ENCODE measurements at regions not wholly inside any gene's neighbourhood (a gene's known extent, or its start where the extent isn't known, plus 50 kb on each side); places are given as distances from the start of the nearest gene placed in this dataset.

DNA sequence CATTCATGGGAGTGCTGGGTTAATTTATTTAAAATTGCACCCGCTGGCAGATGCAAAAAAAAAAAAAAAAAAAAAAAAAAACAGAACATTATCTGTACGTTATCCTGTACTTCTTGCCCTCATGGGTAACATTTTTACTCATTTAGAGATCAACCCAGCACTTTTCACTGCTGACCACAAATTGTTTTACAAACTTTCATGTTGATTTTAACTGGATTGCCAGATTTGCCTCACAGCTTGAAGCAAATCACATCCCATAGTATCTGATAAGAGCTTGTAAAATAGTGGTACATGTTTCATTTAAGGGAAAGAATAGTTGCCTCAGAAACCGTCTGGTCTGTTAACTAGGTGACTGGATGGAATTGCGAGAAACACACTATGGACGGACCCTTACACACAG is 640.8 kb downstream of the TRIML1 start:
- H3K79me2 ChIP-seq (ENCODE audit: low read length): no peaks in the 10 kb centered on the region
- H3K4me1 ChIP-seq (ENCODE audit: low read length): no peaks in the 10 kb centered on the region
- no peaks in the 10 kb centered on the region for H3K27me3 ChIP-seq (ENCODE audit: low read depth, low read length)
- TF ChIP-seq, protein P1, sequence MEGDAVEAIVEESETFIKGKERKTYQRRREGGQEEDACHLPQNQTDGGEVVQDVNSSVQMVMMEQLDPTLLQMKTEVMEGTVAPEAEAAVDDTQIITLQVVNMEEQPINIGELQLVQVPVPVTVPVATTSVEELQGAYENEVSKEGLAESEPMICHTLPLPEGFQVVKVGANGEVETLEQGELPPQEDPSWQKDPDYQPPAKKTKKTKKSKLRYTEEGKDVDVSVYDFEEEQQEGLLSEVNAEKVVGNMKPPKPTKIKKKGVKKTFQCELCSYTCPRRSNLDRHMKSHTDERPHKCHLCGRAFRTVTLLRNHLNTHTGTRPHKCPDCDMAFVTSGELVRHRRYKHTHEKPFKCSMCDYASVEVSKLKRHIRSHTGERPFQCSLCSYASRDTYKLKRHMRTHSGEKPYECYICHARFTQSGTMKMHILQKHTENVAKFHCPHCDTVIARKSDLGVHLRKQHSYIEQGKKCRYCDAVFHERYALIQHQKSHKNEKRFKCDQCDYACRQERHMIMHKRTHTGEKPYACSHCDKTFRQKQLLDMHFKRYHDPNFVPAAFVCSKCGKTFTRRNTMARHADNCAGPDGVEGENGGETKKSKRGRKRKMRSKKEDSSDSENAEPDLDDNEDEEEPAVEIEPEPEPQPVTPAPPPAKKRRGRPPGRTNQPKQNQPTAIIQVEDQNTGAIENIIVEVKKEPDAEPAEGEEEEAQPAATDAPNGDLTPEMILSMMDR (IDR thresholded peaks at IDR 0.05; ENCODE audit: low read depth, low read length): no peak
- no peak for TF ChIP-seq EZH2phosphoT487 (IDR thresholded peaks at IDR 0.05; ENCODE audit: low read depth)
- H2AFZ ChIP-seq (ENCODE audit: low read depth, low read length): no peak overlapping the region
- H3K4me3 ChIP-seq (ENCODE audit: low read length): no peak overlapping the region
- no peak overlapping the region for H3K9ac ChIP-seq (ENCODE audit: low read length)
- H3K4me2 ChIP-seq (ENCODE audit: low read length): no peak overlapping the region
- no peaks in the 10 kb centered on the region for H3K36me3 ChIP-seq (replicated peaks; ENCODE audit: low read depth, low read length)
- no peak overlapping the region for H3K27ac ChIP-seq (ENCODE audit: low read length)
- no peaks in the 10 kb centered on the region for H3K9me3 ChIP-seq (ENCODE audit: insufficient read depth, low read length)
- no peaks in the 10 kb centered on the region for H4K20me1 ChIP-seq (ENCODE audit: insufficient read depth, low read length)

DNA sequence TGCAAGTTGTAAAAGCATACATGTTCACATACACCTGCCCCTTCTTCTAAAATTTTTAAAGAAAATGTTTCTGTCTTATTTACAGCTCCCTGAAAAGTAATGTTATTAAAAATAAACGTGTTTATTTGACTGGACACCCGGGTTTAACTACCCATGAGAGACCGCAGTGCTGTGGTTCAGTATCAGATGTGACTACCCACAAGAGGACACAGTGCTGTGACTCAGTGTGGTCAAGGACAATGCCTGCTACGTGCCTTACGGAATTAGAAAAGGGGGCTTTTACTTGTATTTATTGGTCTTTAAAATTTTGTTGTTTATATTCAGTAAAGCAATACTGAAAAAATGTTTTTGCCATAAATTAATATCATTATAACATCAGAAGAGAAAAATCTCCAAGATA is 641.4 kb downstream of the TRIML1 start:
- H4K20me1 ChIP-seq (ENCODE audit: insufficient read depth, low read length): no peaks in the 10 kb centered on the region
- H3K4me2 ChIP-seq (ENCODE audit: low read length): no peak overlapping the region
- H3K27ac ChIP-seq (ENCODE audit: low read length): no peak overlapping the region
- H3K4me1 ChIP-seq (ENCODE audit: low read length): no peaks in the 10 kb centered on the region
- H3K4me3 ChIP-seq (ENCODE audit: low read length): no peak overlapping the region
- no peaks in the 10 kb centered on the region for H3K36me3 ChIP-seq (replicated peaks; ENCODE audit: low read depth, low read length)
- TF ChIP-seq, protein P1 (IDR thresholded peaks at IDR 0.05; ENCODE audit: low read depth, low read length): no peak
- no peak for TF ChIP-seq EZH2phosphoT487 (IDR thresholded peaks at IDR 0.05; ENCODE audit: low read depth)
- H3K79me2 ChIP-seq (ENCODE audit: low read length): no peaks in the 10 kb centered on the region
- H3K27me3 ChIP-seq (ENCODE audit: low read depth, low read length): no peaks in the 10 kb centered on the region
- no peak overlapping the region for H2AFZ ChIP-seq (ENCODE audit: low read depth, low read length)
- no peaks in the 10 kb centered on the region for H3K9me3 ChIP-seq (ENCODE audit: insufficient read depth, low read length)
- H3K9ac ChIP-seq (ENCODE audit: low read length): no peak overlapping the region

DNA sequence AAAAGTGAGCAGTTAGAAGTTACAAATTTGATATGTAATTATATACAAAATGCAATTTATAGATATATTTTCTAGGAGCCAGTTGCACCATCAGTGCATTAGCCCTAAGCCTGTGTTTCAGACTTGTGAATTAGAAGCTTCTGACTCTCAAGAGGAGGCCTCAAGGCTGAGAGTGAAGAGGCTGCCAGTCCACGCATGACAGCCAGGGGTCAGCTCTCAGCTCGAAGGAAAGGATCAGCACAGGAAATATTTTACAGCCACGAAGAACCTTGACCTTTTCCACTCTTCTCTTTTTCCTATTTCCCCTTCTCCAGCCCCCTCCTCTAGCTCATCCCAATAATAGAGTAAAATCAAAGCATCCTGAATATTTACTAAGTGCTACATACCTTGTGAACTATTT is 642.4 kb downstream of the TRIML1 start:
- no peak for TF ChIP-seq EZH2phosphoT487 (IDR thresholded peaks at IDR 0.05; ENCODE audit: low read depth)
- TF ChIP-seq, protein P1 (IDR thresholded peaks at IDR 0.05; ENCODE audit: low read depth, low read length): no peak
- H3K27me3 ChIP-seq (ENCODE audit: low read depth, low read length): no peaks in the 10 kb centered on the region

DNA sequence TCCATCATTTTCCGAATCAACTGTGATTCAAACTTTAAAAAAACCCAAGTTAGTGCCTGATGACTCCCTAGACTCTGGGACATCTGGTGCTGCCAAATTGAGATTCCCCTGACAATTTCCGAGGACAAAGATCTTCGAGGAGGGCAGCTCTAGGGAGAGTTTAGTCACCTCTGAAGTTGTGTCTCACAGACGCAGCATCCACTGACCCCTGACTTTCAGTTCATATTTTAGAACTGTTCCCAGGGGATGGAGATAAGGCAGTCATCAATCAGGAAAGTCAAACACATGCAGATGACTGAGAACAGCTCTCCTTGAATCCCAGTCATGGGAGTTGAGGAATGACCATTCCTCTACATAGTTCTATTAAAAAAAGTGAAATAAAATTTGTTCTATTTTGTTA is 643.9 kb downstream of the TRIML1 start:
- Histone ChIP-seq H3K79me2 (ENCODE audit: low read length) (no peaks in the 10 kb centered on the region), H2AFZ (ENCODE audit: low read depth, low read length) (no peak overlapping the region), H3K36me3 (replicated peaks; ENCODE audit: low read depth, low read length) (no peaks in the 10 kb centered on the region), H3K4me3 (ENCODE audit: low read length) (no peak overlapping the region), H3K4me1 (ENCODE audit: low read length) (no peaks in the 10 kb centered on the region), H3K9me3 (ENCODE audit: insufficient read depth, low read length) (no peaks in the 10 kb centered on the region), H3K9ac (ENCODE audit: low read length) (no peak overlapping the region), H3K27ac (ENCODE audit: low read length) (no peak overlapping the region), H4K20me1 (ENCODE audit: insufficient read depth, low read length) (no peaks in the 10 kb centered on the region), H3K4me2 (ENCODE audit: low read length) (no peak overlapping the region), H3K27me3 (ENCODE audit: low read depth, low read length) (no peaks in the 10 kb centered on the region)
- no peak for TF ChIP-seq EZH2phosphoT487 (IDR thresholded peaks at IDR 0.05; ENCODE audit: low read depth)
- TF ChIP-seq, protein P1 (IDR thresholded peaks at IDR 0.05; ENCODE audit: low read depth, low read length): no peak

More for the DNA sequence above, 642.4 kb downstream of the TRIML1 start:
- H2AFZ ChIP-seq (ENCODE audit: low read depth, low read length): no peak overlapping the region
- H3K4me1 ChIP-seq (ENCODE audit: low read length): no peaks in the 10 kb centered on the region
- no peaks in the 10 kb centered on the region for H3K9me3 ChIP-seq (ENCODE audit: insufficient read depth, low read length)
- no peaks in the 10 kb centered on the region for H3K79me2 ChIP-seq (ENCODE audit: low read length)
- no peak overlapping the region for H3K4me2 ChIP-seq (ENCODE audit: low read length)
- H3K27ac ChIP-seq (ENCODE audit: low read length): no peak overlapping the region
- no peak overlapping the region for H3K4me3 ChIP-seq (ENCODE audit: low read length)
- H3K9ac ChIP-seq (ENCODE audit: low read length): no peak overlapping the region
- H3K36me3 ChIP-seq (replicated peaks; ENCODE audit: low read depth, low read length): no peaks in the 10 kb centered on the region
- H4K20me1 ChIP-seq (ENCODE audit: insufficient read depth, low read length): no peaks in the 10 kb centered on the region
